KOPT-K1 (cell line): ENCODE measurements at regions not wholly inside any gene's neighbourhood (a gene's known extent, or its start where the extent isn't known, plus 50 kb on each side); places are given as distances from the start of the nearest gene placed in this dataset.
"Not testable (repeated sequence)": the region's sequence is repeated elsewhere in the genome, so short reads cannot be mapped to it uniquely, and the experiment has no call there.

Source experiments
- H3K27ac ChIP-seq: fragments of 200-600 bp; sonication (generic); 2 replicates; pipeline ENCODE4 v1.5.1; 2016; ENCODE audit warnings: antibody characterized with exemption, mild to moderate bottlenecking, low read depth, low read length; ENCODE audit not compliant: poor library complexity, severe bottlenecking
- H3K36me3 ChIP-seq: fragments of 200-600 bp; sonication (generic); 2 replicates; pipeline ENCODE4 v1.5.1; 2017; ENCODE audit warnings: antibody characterized with exemption, mild to moderate bottlenecking, low read length, moderate library complexity; ENCODE audit not compliant: insufficient read depth
- H3K9me3 ChIP-seq: fragments of 200-600 bp; sonication (generic); 2 replicates; pipeline ENCODE4 v1.5.1; 2017; ENCODE audit warnings: antibody characterized with exemption, low read length, mild to moderate bottlenecking; ENCODE audit not compliant: insufficient read depth, poor library complexity, severe bottlenecking

- no peaks in the 10 kb centered on the region for H3K36me3 ChIP-seq
- H3K9me3 ChIP-seq: no peaks in the 10 kb centered on the region
Observed at GRCh38 chr1:213539464-213539863, 448.3 kb upstream of the PROX1 start.

GRCh38 chr1:213541641-213542040 lies 446.1 kb upstream of the PROX1 start:
- Histone ChIP-seq H3K27ac (no peak overlapping the region), H3K36me3 (no peaks in the 10 kb centered on the region)

More at GRCh38 chr1:213539464-213539863, 448.3 kb upstream of the PROX1 start:
- H3K27ac ChIP-seq: no peak overlapping the region

GRCh38 chr1:213545181-213545580 lies 442.6 kb upstream of the PROX1 start:
- H3K27ac ChIP-seq, H3K9me3 ChIP-seq, H3K36me3 ChIP-seq: not testable (repeated sequence)

More at GRCh38 chr1:213541641-213542040, 446.1 kb upstream of the PROX1 start:
- no peaks in the 10 kb centered on the region for H3K9me3 ChIP-seq

DNA sequence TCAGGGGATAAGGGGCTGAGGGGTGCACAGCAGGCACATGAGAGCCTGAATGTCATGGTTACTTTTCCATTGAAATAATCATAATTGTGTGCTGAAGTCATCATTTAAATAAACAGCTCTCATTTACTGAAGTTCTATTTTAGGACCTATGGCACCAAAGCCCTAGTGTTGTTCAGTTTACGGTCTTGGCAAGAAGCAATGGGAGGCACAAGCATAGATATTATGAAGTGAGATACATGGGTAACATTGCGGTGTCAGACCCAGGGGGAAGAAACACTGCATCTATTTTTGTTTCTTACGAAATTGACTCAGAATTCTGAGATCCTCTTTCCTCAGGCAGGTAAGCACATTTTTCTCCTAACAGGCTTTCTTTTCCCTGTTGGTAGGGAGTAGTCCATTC lies 437.8 kb upstream of the PROX1 start:
- no peaks in the 10 kb centered on the region for H3K9me3 ChIP-seq
- H3K36me3 ChIP-seq: no peaks in the 10 kb centered on the region
- no peak overlapping the region for H3K27ac ChIP-seq

GRCh38 chr1:213550804-213551203 lies 437.0 kb upstream of the PROX1 start:
- no peaks in the 10 kb centered on the region for H3K36me3 ChIP-seq
- H3K9me3 ChIP-seq: no peaks in the 10 kb centered on the region
- no peak overlapping the region for H3K27ac ChIP-seq

GRCh38 chr1:213552045-213552444 lies 435.7 kb upstream of the PROX1 start:
- no peaks in the 10 kb centered on the region for H3K9me3 ChIP-seq
- H3K27ac ChIP-seq: no peak overlapping the region
- H3K36me3 ChIP-seq: no peaks in the 10 kb centered on the region

GRCh38 chr1:213560226-213560625 lies 427.5 kb upstream of the PROX1 start:
- no peaks in the 10 kb centered on the region for H3K36me3 ChIP-seq

DNA sequence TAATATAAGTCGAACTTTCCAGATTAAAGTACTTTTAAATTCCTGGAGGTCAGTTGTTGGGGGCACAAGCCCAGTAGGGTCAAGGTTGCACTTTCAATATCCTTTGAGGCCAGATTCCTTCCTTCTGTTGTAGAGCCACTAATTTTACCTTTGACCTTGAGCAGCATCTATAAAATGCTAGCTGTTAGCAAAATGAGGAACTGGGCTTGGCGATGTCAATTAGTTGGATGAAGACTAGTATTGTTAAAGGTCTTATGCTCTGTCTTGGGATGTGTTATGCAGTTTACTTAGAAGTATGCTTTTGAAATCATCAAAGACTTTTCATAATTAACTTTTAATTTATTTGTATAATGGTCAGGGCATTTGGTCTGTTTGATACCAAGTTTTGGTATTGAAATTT lies 425.9 kb upstream of the PROX1 start:
- Histone ChIP-seq H3K9me3 (peaks cover 24% of the 10 kb centered on the region), H3K36me3 (no peaks in the 10 kb centered on the region), H3K27ac (no peak overlapping the region)

More at GRCh38 chr1:213560226-213560625, 427.5 kb upstream of the PROX1 start:
- H3K9me3 ChIP-seq: peaks cover 21% of the 10 kb centered on the region
- no peak overlapping the region for H3K27ac ChIP-seq

DNA sequence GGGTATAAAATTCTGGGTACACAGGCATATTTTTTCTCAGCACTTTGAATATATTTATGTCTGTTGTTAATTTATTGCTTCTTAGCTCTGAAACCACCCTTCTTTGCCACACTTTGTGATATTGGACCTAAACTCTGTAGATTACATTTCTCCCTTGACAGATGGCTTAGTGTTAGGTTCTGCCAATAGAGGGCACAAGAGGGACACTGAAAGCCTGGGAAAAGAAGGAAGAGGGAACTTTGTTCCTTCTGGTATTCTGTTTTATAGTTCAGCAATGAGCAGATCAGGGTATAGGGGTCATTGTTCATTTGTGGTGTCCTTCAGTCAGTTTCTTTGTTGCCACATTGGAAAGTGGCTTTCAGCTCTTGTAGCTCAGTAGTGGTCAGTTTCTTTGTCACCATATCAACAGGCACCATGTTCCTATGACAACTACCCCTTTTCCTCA lies 423.5 kb upstream of the PROX1 start:
- Histone ChIP-seq H3K9me3 (peaks cover 24% of the 10 kb centered on the region), H3K27ac (no peak overlapping the region), H3K36me3 (no peaks in the 10 kb centered on the region)

GRCh38 chr1:213568929-213569815 lies 418.6 kb upstream of the PROX1 start:
- Histone ChIP-seq H3K9me3 (peaks cover 12% of the 10 kb centered on the region), H3K27ac (no peak overlapping the region), H3K36me3 (no peaks in the 10 kb centered on the region)

GRCh38 chr1:213569816-213570150 lies 418.0 kb upstream of the PROX1 start:
- no peak overlapping the region for H3K27ac ChIP-seq
- peaks cover 7% of the 10 kb centered on the region for H3K9me3 ChIP-seq
- H3K36me3 ChIP-seq: no peaks in the 10 kb centered on the region

- Histone ChIP-seq H3K36me3 (no peaks in the 10 kb centered on the region), H3K27ac (no peak overlapping the region), H3K9me3 (no peaks in the 10 kb centered on the region)
Observed at GRCh38 chr1:213570487-213570886, 417.3 kb upstream of the PROX1 start.

- H3K27ac ChIP-seq: no peak overlapping the region
- H3K9me3 ChIP-seq: no peaks in the 10 kb centered on the region
Observed at GRCh38 chr1:213571419-213571818, 416.4 kb upstream of the PROX1 start.

GRCh38 chr1:213571843-213572242 lies 415.9 kb upstream of the PROX1 start:
- no peaks in the 10 kb centered on the region for H3K36me3 ChIP-seq
- H3K27ac ChIP-seq: no peak overlapping the region
- no peaks in the 10 kb centered on the region for H3K9me3 ChIP-seq

More at GRCh38 chr1:213571419-213571818, 416.4 kb upstream of the PROX1 start:
- H3K36me3 ChIP-seq: no peaks in the 10 kb centered on the region

DNA sequence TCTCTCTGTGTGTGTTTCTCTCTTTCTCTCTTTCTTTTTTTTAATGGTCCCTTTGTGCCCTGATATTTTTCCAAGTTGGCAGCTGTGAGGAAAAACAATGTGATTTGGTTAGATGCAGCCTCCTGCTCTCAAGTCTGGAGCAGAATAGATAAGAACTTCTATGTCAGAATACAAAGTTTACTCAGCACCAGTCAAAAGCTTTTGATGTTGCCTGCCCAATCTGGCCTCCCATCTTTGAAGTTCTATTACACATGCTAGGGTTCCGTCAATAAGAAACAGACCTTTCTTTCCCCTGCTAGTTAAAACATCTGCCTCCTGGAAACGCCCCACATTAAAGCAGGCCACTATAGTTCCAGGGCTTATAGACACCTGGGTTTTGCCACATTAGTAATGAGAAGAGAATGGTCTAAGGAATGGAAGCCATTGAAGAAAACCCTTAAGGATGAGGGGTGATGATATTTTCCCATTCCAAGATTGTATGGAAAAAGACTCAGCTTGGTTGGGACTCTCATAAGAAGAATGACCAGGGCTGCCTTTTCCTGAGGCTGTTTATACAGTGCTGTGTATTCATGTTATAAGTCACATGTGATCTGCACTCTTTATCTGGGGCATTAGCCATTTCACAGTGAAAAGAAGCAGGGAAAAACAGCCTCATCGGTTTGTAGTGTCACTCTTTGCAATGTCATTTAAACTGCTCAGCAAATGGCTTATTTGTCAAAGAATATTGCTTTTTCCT lies 414.7 kb upstream of the PROX1 start:
- Histone ChIP-seq H3K27ac (no peak overlapping the region), H3K36me3 (no peaks in the 10 kb centered on the region), H3K9me3 (no peaks in the 10 kb centered on the region)
